ENCODE measurements at regions not wholly inside any gene's neighbourhood (a gene's known extent, or its start where the extent isn't known, plus 50 kb on each side); places are given as distances from the start of the nearest gene placed in this dataset.

DNA sequence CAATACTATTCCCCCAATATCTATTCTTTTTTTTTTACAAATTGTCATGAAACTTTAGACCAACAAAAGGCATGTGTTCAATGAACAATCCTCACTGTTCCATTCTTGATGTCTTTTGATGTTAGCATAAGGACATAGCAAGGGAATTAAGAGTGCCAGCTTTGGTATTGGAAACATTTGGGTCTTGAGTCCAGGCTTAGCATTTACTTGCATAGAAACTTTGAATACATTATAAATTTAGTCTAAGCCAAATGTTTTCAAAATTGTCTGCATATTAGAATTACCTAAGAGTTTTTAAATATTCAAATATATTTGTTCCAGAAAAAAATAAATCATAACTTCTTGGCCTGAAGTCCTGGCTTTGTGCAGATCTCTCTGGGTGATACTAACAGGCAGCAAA lies 406.5 kb downstream of the LRFN5 start:
- no peak for DNase-seq

DNA sequence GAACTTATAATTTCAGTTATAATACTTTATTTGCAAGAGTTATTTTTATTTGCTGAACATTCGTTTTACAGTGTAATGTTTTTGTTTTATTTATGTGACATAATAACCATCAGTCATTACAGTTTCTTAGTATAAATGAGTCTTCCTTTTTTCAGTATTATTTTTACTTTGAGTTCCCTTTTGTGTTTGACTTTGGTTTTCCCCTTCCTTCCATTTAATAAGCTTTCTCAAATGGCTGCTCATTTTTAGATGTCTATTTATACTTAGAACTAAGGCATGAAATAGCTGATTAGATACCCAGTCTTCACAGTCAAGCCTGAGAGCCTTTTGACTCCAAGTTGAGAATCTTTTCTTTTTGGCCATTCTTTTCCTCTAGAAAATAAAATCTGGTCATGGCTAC lies 404.5 kb downstream of the LRFN5 start:
- DNase-seq: no peak

DNA sequence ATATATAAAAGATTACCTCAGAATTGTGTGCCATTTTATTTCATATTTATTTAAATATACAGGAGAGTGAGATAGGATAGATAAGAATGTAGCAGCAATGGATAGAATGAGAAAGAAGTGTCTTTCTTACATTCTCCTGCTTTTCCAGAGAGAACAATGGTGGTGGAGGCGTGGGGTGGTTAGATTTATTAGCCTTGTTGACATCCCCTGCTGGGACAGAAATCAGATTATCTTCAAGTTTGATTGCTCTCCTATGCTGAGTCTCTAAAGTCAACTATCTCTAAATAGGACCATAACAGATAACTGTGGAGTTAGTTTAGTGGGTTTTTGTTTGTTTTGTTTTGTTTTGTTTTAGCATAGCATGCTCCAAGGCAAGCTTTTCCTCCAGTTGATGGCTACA lies 397.6 kb downstream of the LRFN5 start:
- DNase-seq: no peak

DNA sequence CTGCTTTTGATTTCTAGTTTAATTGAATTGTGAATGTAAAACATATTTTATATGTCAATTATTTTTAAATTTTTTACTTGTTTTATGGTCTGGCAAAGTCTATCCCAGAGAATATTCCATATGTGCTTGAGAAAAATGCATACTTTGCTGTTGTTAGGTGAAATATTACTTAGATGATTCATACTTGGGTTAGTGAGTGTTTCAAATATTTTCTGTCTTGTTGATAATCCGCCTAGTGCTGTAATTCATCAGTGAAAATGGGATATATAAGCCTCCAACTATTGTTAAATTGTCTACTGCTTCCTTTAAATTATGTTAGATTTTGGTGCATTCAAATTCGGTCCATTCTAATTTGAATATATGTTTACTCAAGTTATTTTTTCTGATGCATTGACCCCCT lies 395.5 kb downstream of the LRFN5 start:
- DNase-seq: no peak

DNA sequence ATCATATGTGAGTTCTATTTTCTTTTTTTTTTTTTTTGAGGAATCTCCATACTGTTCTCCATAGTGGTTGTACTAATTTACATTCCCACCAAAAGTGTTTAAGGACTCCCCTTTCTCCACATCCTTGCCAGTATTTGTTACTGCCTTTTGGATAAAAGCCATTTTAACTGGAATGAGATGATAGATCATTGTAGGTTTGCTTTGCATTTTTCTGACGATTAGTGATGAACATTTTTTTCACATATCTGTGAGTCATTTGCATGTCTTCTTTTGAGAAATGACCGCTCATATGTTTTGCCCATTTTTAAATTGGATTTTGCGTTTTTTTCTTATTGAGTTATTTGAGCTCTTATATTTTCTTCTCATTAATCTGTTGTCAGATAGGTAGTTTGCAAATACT lies 394.8 kb downstream of the LRFN5 start:
- no peak for DNase-seq

DNA sequence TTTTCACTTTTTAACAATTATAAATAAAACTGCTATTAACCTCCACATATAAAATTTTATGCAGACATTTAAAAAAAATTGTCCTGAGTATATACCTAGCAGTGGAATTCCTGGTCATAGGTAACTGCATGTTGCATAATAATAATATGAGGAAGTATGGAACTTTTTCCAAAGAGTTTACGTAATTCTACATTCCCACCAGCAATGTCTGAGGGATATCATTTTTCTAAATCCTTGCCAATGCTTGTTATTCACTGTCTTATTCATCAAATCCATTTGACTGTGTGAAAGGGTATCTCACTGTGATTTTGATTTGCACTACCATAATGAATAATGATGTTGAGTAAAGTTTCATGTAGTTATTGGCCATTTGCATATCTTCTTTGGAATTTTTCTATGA lies 393.8 kb downstream of the LRFN5 start:
- no peak for DNase-seq

DNA sequence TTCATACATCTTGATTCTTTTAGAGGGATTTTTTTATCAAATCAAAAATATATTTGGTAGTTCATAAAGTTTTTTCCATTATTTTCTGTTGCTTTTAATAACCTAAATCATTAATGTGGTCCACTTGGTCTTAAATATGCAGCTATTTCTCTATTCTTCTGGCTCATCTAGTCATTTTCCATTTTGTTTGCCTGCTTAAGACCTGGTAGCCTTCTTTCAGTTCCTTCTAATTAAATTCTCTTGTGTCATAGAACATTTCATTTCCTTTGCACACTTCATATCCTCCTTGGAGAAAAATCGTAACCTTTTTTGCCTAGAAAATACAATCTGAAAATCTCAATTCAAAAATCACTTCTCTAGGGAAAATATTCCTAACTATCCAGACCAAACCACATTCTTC lies 387.0 kb downstream of the LRFN5 start:
- DNase-seq: no peak

DNA sequence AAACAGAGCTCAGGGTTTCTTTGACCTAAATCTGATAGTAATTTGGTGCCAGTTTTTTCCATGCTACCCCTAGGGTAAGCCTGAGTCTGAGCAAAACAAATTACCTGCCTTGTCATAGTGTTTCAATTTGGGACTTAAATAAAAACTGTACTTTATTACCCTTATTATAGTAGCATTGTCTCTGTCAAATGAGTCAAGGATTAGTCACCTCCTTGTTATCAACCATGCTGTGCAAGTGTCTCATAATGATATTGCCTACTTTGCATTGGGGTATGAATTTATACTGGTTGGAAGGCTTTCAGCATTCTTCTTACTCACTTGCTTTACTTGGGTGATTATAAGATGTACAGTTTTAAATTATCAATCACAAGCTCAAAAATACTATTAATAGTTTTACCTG lies 380.0 kb downstream of the LRFN5 start:
- no peak for DNase-seq

DNA sequence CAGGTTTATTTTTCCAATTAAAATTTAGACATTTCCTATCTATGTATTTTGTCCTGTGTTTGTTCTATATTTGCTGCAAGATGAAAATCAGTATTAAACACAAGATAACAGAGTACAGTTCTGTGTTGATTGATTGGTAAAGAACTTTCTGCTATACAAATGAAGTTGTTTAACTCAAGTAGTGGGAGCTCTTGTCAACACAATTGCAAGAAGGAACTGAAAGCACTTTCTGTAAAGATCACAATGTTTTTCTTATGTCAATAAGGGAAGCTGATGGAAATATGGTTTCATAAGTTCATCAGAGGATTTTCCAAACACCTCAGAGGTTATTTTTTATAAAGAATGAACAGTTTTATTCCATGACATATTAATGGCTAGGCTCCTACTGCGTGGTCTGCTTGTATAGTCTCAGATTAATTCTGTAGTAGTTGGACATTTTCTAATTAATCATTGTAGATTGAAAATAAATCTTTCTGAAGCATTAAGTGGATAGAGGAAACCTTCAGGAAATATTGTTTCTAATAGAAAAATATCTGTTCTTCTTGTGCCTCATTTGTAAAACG lies 379.5 kb downstream of the LRFN5 start:
- no peak for DNase-seq

DNA sequence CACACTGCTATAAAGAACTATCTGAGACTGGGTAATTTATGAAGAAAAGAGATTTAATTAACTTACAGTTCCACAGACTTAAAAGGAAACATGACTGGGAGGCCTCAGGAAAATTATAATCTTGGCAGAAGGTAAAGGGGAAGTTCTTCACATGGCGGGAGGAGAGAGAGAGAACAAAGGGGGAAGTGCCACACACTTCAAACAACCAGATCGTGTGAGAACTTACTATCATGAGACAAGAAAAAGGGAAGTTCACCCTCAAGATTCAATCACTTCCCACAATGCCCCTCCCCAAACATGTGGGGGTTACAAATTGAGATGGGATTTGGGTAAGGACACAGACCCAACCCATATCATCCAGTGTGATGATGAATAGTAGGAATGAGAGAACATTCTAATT lies 366.5 kb downstream of the LRFN5 start:
- no peak for DNase-seq

DNA sequence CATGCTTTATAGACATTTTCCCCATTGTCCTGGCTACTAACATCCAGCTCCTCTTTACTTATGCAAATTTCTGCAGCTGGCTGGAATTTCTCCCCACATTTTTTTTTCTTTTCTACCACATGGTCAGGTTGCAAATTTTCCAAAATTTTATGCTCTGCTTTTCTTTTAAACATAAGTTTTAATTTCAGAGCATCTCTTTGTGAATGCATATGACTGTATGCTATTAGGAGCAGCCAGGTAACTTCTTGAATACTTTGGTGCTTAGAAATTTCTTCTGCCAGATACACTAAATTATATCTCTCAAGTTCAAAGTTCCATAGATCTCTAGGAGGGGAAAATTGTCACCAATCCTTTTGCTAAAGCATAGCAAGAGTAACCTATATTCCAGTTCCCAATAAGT lies 365.9 kb downstream of the LRFN5 start:
- DNase-seq: no peak

DNA sequence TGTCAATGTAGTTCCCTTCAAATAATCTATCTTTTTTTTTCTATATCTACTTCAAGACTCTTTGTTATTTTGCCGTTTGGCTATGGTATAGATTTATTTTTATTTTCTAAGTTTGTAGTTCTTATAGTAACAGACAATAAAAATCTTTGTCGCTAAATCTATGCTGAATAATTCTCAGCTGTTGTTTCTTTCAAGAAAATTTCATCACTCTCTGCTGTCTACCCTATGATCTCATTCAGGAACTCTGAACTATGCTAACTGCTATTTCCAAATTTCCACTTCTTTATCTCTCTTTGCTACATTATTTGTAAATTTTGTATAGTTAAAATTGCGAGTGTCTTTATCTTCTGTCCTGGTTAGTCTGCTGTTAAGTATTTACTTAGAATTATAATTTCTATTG lies 353.6 kb downstream of the LRFN5 start:
- no peak for DNase-seq

DNA sequence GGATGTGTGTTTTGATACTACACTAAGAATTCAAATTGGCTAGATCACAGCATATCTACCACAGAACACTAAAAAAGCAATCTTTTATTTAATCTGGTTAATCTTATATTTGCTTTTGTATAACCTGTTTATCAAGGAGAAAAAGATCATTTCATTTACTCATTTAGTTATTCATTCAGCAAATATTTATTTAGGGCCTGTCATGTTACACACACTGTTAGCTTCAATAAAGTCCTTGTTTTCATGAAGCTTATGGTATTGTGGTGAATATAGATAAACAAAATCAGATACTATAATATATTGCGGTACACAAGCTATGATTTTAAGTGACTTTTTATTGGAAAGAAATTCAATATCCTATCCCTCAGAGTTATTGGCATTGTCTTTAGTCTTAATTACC lies 350.8 kb downstream of the LRFN5 start:
- no peak for DNase-seq

All from NCI-H1694 treated with DMSO at 0.1 percent for 48 hours (cell line).